DOHH2 (cell line): ENCODE measurements at regions not wholly inside any gene's neighbourhood (a gene's known extent, or its start where the extent isn't known, plus 50 kb on each side); places are given as distances from the start of the nearest gene placed in this dataset.

Experiments
- H3F3A ChIP-seq: fragments of 200-600 bp; sonication (generic), shearing (Covaris generic); 2 replicates; pipeline ENCODE4 v1.6.0; 2016; ENCODE audit warnings: antibody characterized with exemption, mild to moderate bottlenecking; ENCODE audit not compliant: control insufficient read depth, insufficient read depth
- H3K27ac ChIP-seq: fragments of 200-600 bp; sonication (generic); 2 replicates; pipeline ENCODE4 v1.5.1; 2014; ENCODE audit warnings: low read depth, mild to moderate bottlenecking, low read length, moderate library complexity
- H3K27me3 ChIP-seq: fragments of 200-600 bp; sonication (generic); 2 replicates; pipeline ENCODE4 v1.6.1; 2014; ENCODE audit warnings: mild to moderate bottlenecking, low read length, mixed read lengths; ENCODE audit not compliant: control insufficient read depth
- H3K36me3 ChIP-seq: fragments of 200-600 bp; sonication (generic); 2 replicates; pipeline ENCODE4 v1.6.1; 2014; ENCODE audit warnings: mild to moderate bottlenecking, low read length, moderate library complexity, mixed read lengths; ENCODE audit not compliant: control insufficient read depth
- H3K4me1 ChIP-seq: fragments of 200-600 bp; sonication (generic); 2 replicates; pipeline ENCODE4 v1.6.1; 2014; ENCODE audit warnings: mild to moderate bottlenecking, low read length, mixed read lengths; ENCODE audit not compliant: control insufficient read depth
- H3K4me2 ChIP-seq: fragments of 200-600 bp; sonication (generic); 2 replicates; pipeline ENCODE4 v1.6.0; 2014; ENCODE audit warnings: mild to moderate bottlenecking, low read length, moderate library complexity
- H3K4me3 ChIP-seq: fragments of 200-600 bp; sonication (generic); 2 replicates; pipeline ENCODE4 v1.5.1; 2014; ENCODE audit warnings: mild to moderate bottlenecking, low read length, mixed read lengths
- H3K79me2 ChIP-seq: fragments of 200-600 bp; sonication (generic); 2 replicates; pipeline ENCODE4 v1.6.1; 2014; ENCODE audit warnings: mild to moderate bottlenecking, low read length, mixed read lengths; ENCODE audit not compliant: control insufficient read depth
- H3K9me2 ChIP-seq: fragments of 200-600 bp; sonication (generic); replicated peaks from 2 replicates; pipeline ENCODE4 v1.6.1; 2014; ENCODE audit warnings: mild to moderate bottlenecking, low read length, mixed read lengths; ENCODE audit not compliant: control insufficient read depth
- H3K9me3 ChIP-seq: fragments of 200-600 bp; sonication (generic); 2 replicates; pipeline ENCODE4 v1.6.1; 2014; ENCODE audit warnings: antibody characterized with exemption, low read length, mixed read lengths; ENCODE audit not compliant: control insufficient read depth, insufficient read depth
- H4K20me1 ChIP-seq: fragments of 200-600 bp; sonication (generic); 2 replicates; pipeline ENCODE4 v1.6.0; 2014; ENCODE audit warnings: low read depth, mild to moderate bottlenecking, antibody characterized with exemption, low read length, moderate library complexity; ENCODE audit not compliant: control insufficient read depth, insufficient read depth
- EZH2phosphoT487 ChIP-seq: fragments of 200-600 bp; sonication (generic); IDR thresholded peaks from 2 replicates; pipeline ENCODE4 v1.6.1; 2017; ENCODE audit warnings: borderline replicate concordance, mild to moderate bottlenecking, antibody characterized with exemption, low read length, moderate library complexity, mixed read lengths
- TF ChIP-seq, protein P1 (sequence below): fragments of 200-600 bp; sonication (generic); IDR thresholded peaks from one replicate; pipeline ENCODE4 v1.5.1; 2014; ENCODE audit warnings: antibody characterized with exemption, mild to moderate bottlenecking, low read depth, low read length; ENCODE audit not compliant: poor library complexity, severe bottlenecking

- Histone ChIP-seq H3K9me3 (peaks cover 9% of the 10 kb centered on the region; the same call in 1 of the 2 replicates), H3F3A (no peaks in the 10 kb centered on the region), H3K4me3 (no peak overlapping the region), H3K79me2 (no peaks in the 10 kb centered on the region), H3K4me2 (no peak overlapping the region), H3K36me3 (no peaks in the 10 kb centered on the region), H3K4me1 (no peaks in the 10 kb centered on the region), H3K9me2 (no peaks in the 10 kb centered on the region), H3K27me3 (no peaks in the 10 kb centered on the region), H3K27ac (no peak overlapping the region), H4K20me1 (no peaks in the 10 kb centered on the region)
- TF ChIP-seq, protein P1, sequence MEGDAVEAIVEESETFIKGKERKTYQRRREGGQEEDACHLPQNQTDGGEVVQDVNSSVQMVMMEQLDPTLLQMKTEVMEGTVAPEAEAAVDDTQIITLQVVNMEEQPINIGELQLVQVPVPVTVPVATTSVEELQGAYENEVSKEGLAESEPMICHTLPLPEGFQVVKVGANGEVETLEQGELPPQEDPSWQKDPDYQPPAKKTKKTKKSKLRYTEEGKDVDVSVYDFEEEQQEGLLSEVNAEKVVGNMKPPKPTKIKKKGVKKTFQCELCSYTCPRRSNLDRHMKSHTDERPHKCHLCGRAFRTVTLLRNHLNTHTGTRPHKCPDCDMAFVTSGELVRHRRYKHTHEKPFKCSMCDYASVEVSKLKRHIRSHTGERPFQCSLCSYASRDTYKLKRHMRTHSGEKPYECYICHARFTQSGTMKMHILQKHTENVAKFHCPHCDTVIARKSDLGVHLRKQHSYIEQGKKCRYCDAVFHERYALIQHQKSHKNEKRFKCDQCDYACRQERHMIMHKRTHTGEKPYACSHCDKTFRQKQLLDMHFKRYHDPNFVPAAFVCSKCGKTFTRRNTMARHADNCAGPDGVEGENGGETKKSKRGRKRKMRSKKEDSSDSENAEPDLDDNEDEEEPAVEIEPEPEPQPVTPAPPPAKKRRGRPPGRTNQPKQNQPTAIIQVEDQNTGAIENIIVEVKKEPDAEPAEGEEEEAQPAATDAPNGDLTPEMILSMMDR: no peak
- no peak for TF ChIP-seq EZH2phosphoT487
Measured at GRCh38 chr3:104536715-104537114, 830.0 kb upstream of the ALCAM start.

DNA sequence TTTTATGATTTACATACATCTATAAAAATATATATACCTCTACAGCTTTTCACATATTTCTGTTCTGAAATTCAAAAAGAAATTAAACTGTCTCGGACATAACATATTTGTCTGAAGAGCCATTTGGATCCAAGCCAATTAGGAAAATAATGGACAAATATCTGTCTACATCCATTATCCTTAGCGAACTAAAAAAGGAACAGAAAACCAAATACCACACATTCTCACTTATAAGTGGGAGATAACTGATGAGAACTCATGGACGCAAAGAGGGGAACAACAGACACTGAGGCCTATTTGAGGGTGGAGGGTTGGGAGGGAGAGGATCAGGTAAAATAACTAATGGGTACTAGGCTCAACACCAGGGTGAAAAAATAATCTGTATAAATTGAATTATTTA lies 829.4 kb upstream of the ALCAM start:
- no peaks in the 10 kb centered on the region for H3K36me3 ChIP-seq

DNA sequence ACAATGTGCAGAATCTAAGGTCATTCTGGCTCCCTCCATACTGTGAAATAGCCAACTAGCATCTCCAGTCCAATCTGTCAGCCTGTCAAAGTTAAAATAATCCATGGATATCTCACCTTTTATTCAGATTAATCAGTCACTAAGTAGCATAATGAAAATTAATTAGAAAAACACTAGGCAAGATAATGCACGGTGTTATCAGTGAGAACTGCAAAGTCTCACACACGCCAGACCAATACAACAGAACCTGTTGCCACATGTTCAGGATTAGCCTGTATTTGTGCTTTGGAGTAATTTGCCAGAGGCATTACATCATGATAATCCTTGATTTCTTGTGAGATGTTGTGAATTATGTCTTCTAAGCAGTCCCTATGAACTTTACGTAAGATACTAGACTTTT lies 820.4 kb upstream of the ALCAM start:
- H3K4me2 ChIP-seq: no peak overlapping the region
- no peaks in the 10 kb centered on the region for H3K9me2 ChIP-seq
- no peak overlapping the region for H3K4me3 ChIP-seq
- H3K4me1 ChIP-seq: no peaks in the 10 kb centered on the region
- TF ChIP-seq, protein P1: no peak
- TF ChIP-seq EZH2phosphoT487: no peak
- no peaks in the 10 kb centered on the region for H3K79me2 ChIP-seq
- H3F3A ChIP-seq: no peaks in the 10 kb centered on the region
- no peaks in the 10 kb centered on the region for H4K20me1 ChIP-seq
- H3K9me3 ChIP-seq: no peaks in the 10 kb centered on the region
- no peaks in the 10 kb centered on the region for H3K27me3 ChIP-seq
- no peaks in the 10 kb centered on the region for H3K36me3 ChIP-seq
- H3K27ac ChIP-seq: no peak overlapping the region

More for the DNA sequence above, 829.4 kb upstream of the ALCAM start:
- Histone ChIP-seq H3K4me1 (no peaks in the 10 kb centered on the region), H3K9me2 (no peaks in the 10 kb centered on the region), H3K4me2 (no peak overlapping the region), H3K27me3 (no peaks in the 10 kb centered on the region), H3K27ac (no peak overlapping the region), H3F3A (no peaks in the 10 kb centered on the region), H3K79me2 (no peaks in the 10 kb centered on the region), H3K4me3 (no peak overlapping the region), H4K20me1 (no peaks in the 10 kb centered on the region), H3K9me3 (peaks cover 7% of the 10 kb centered on the region; the same call in 1 of the 2 replicates)
- TF ChIP-seq EZH2phosphoT487: no peak
- TF ChIP-seq, protein P1: no peak
